DND-41 (cell line): ENCODE measurements at regions not wholly inside any gene's neighbourhood (a gene's known extent, or its start where the extent isn't known, plus 50 kb on each side); places are given as distances from the start of the nearest gene placed in this dataset.

Experiments used
- ATAC-seq: fragments of 200-7000 bp; cut with Tn5 transposase; 3 replicates; pipeline ENCODE4 v1.9.1; 2021; ENCODE audit warnings: low read depth; ENCODE audit not compliant: insufficient read depth
- DNase-seq: peaks from one replicate; pipeline ENCODE4 v3.0.0-alpha.2; 2020
- H2AFZ ChIP-seq: 2 replicates; pipeline ENCODE4 v1.6.0; 2012; ENCODE audit warnings: low read depth, low read length
- H3K27ac ChIP-seq: 2 replicates; pipeline ENCODE4 v1.5.1; 2012; ENCODE audit warnings: low read length, inconsistent platforms
- H3K27me3 ChIP-seq: fragments of 200-600 bp; sonication (generic); 2 replicates; pipeline ENCODE4 v1.6.0; 2012; ENCODE audit warnings: low read length, mild to moderate bottlenecking, inconsistent platforms; ENCODE audit not compliant: insufficient read depth, poor library complexity
- H3K36me3 ChIP-seq: 2 replicates; pipeline ENCODE4 v1.5.1; 2012; ENCODE audit warnings: low read length, inconsistent platforms; ENCODE audit not compliant: insufficient read depth
- H3K4me1 ChIP-seq: 2 replicates; pipeline ENCODE4 v1.5.1; 2012; ENCODE audit warnings: mild to moderate bottlenecking, low read length; ENCODE audit not compliant: insufficient read depth
- H3K4me2 ChIP-seq: 2 replicates; pipeline ENCODE4 v1.6.0; 2012; ENCODE audit warnings: mild to moderate bottlenecking, moderate library complexity, low read length, inconsistent platforms; ENCODE audit not compliant: insufficient read depth
- H3K4me3 ChIP-seq, 2 experiments: fragments of 200-600 bp in 1 of 2; shearing (Covaris generic) in 1 of 2; 2 replicates each; pipeline ENCODE4 v1.5.1; 2012 to 2016; ENCODE audit warnings: inconsistent platforms in 2 of 2, low read length in 2 of 2, mild to moderate bottlenecking in 2 of 2, low read depth in 1 of 2, moderate library complexity in 1 of 2
- H3K79me2 ChIP-seq: 2 replicates; pipeline ENCODE4 v1.6.0; 2012; ENCODE audit warnings: low read length, inconsistent platforms; ENCODE audit not compliant: insufficient read depth
- H3K9ac ChIP-seq: 2 replicates; pipeline ENCODE4 v1.6.0; 2012; ENCODE audit warnings: low read depth, mild to moderate bottlenecking, inconsistent platforms, low read length, moderate library complexity
- H3K9me3 ChIP-seq: 2 replicates; pipeline ENCODE4 v1.5.1; 2012; ENCODE audit warnings: low read length, moderate library complexity, mild to moderate bottlenecking, inconsistent platforms; ENCODE audit not compliant: insufficient read depth, severe bottlenecking
- H4K20me1 ChIP-seq: 2 replicates; pipeline ENCODE4 v1.6.0; 2012; ENCODE audit warnings: low read length; ENCODE audit not compliant: insufficient read depth
- EZH2 ChIP-seq: IDR thresholded peaks from 3 replicates; pipeline ENCODE4 v1.6.1; 2012; ENCODE audit warnings: borderline replicate concordance, low read depth, mild to moderate bottlenecking, moderate library complexity, low read length, inconsistent platforms; ENCODE audit not compliant: severe bottlenecking
- TF ChIP-seq, protein P1 (sequence below): IDR thresholded peaks from 2 replicates; pipeline ENCODE4 v1.5.1; 2012; ENCODE audit warnings: borderline replicate concordance, low read length, moderate library complexity, mild to moderate bottlenecking; ENCODE audit not compliant: poor library complexity, severe bottlenecking; ENCODE audit errors: extremely low read depth

DNA sequence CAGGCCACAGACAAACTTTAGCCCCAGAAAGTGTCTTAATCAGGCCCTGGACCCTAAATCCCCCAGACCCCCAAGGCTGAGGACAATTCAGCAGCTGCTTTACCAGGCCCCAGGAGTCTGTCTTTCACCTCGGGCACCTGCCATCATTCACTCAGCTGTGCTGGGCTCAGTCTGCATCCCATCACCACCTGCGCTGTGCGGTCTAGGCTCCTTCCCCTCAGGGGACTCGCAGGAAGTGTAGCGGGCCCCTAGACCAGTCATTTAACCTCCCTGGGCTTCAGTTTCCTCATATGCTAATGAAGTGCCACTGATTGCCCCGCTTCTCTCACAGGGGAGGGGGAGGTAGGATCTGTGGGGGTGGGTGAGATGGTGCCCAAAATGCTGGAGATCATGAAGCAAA is 76.4 kb upstream of the ZMIZ1 start:
- Histone ChIP-seq H3K27me3 (no peaks in the 10 kb centered on the region), H3K79me2 (no peaks in the 10 kb centered on the region), H3K4me2 (no peak overlapping the region), H3K4me1 (no peaks in the 10 kb centered on the region), H3K9ac (no peak overlapping the region), H3K4me3 (no peak overlapping the region), H3K36me3 (no peaks in the 10 kb centered on the region), H3K9me3 (no peaks in the 10 kb centered on the region), H4K20me1 (0 out of 2 replicates have a peak, but pooled peaks cover 2% of the 10 kb centered on the region), H2AFZ (no peak overlapping the region), H3K27ac (no peak overlapping the region)
- DNase-seq (peak; percentile 59), ATAC-seq (peak; percentile 92)
- TF ChIP-seq, protein P1, sequence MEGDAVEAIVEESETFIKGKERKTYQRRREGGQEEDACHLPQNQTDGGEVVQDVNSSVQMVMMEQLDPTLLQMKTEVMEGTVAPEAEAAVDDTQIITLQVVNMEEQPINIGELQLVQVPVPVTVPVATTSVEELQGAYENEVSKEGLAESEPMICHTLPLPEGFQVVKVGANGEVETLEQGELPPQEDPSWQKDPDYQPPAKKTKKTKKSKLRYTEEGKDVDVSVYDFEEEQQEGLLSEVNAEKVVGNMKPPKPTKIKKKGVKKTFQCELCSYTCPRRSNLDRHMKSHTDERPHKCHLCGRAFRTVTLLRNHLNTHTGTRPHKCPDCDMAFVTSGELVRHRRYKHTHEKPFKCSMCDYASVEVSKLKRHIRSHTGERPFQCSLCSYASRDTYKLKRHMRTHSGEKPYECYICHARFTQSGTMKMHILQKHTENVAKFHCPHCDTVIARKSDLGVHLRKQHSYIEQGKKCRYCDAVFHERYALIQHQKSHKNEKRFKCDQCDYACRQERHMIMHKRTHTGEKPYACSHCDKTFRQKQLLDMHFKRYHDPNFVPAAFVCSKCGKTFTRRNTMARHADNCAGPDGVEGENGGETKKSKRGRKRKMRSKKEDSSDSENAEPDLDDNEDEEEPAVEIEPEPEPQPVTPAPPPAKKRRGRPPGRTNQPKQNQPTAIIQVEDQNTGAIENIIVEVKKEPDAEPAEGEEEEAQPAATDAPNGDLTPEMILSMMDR: no peak
- no peak for TF ChIP-seq EZH2

DNA sequence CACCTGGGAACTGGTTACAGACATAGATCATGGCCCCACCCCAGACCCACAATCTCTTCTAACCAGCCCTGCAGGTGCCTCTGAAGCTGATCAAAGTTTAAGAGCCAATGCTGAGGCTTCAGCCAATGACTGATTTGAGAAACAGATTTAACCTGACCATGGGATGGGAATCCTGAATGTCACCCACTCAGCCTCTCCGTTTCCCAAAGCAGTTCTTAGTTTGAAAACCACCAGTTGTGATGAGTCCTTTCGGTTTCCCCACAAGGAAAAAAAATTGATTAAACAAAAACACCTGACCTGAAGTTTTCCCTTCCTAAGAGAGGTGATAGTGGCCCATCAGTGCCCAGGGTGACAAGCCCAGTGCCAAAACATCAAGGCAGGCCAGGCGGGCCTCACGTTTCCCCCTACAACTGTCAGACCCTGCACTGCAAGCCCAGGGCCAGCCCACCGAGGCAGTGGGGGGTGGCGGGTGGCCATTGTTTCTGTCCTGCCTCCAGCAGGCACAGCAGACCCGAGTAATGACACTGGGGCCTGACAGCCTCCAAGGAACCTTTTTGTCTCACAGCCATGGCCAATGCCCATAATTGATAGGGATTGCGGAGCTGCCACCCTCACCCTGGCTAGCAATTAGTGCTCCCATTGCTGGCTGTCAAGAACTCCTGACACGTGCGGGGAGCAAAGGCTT is 75.4 kb upstream of the ZMIZ1 start:
- Histone ChIP-seq H3K4me2 (no peak overlapping the region), H3K9ac (no peak overlapping the region), H3K4me3 (no peak overlapping the region), H3K27ac (no peak overlapping the region), H2AFZ (no peak overlapping the region), H3K79me2 (no peaks in the 10 kb centered on the region), H3K36me3 (no peaks in the 10 kb centered on the region), H3K4me1 (no peaks in the 10 kb centered on the region), H3K9me3 (no peaks in the 10 kb centered on the region), H3K27me3 (no peaks in the 10 kb centered on the region), H4K20me1 (0 out of 2 replicates have a peak, but pooled peaks cover 2% of the 10 kb centered on the region)
- DNase-seq: no peak
- ATAC-seq: no peak
- TF ChIP-seq, protein P1: no peak

DNA sequence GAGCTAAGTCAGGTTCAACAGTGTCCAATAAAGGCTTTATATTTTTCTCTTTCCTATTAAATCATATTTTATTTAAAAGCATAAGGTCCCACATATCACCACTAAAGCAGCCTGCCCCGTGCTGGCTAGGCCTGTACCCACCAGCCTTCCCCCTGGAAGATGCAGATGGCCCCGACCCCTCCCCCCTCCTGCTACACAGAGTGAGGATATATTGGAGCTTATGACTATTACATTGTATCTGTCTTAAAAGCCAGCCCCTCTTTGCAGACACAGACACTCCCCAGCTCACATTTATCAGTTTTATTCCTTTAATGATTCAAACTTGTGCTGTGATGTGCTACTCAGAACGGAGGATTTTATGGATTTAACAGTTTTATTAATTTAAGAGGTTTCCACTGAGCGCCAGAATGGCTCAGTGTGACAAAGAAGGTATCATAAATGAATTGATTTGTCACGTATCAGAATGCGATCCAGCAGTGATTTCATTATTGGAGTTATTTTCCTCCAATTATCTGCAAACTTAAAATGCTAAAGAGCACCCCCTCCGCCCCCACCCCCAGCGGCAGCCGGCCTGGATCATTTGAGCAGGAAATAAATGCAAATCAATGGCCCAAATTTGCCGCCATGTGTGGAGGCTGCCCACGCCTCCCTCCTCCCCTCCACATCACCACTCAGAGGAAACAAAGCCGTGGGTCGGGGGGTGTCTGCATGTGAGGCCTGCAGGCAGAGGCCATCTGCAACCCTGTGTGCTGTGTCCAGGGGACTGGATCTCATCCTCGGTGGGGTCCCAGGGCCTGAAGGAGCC is 72.6 kb upstream of the ZMIZ1 start:
- DNase-seq (no peak), ATAC-seq (no peak)
- Histone ChIP-seq H3K36me3 (no peaks in the 10 kb centered on the region), H3K27ac (no peak overlapping the region), H3K79me2 (no peaks in the 10 kb centered on the region), H3K9me3 (no peaks in the 10 kb centered on the region), H4K20me1 (0 out of 2 replicates have a peak, but pooled peaks cover 2% of the 10 kb centered on the region), H2AFZ (no peak overlapping the region), H3K4me1 (no peaks in the 10 kb centered on the region), H3K27me3 (no peaks in the 10 kb centered on the region), H3K4me3 (no peak overlapping the region), H3K9ac (no peak overlapping the region), H3K4me2 (no peak overlapping the region)
- TF ChIP-seq EZH2: no peak
- TF ChIP-seq, protein P1: no peak
